GM13976 (cell line): ENCODE measurements at regions not wholly inside any gene's neighbourhood (a gene's known extent, or its start where the extent isn't known, plus 50 kb on each side); places are given as distances from the start of the nearest gene placed in this dataset.
"Not testable (repeated sequence)": the region's sequence is repeated elsewhere in the genome, so short reads cannot be mapped to it uniquely, and the experiment has no call there.

Source experiments
- DNase-seq: peaks from one replicate; pipeline ENCODE4 v3.0.0; 2012; ENCODE audit warnings: low spot score
- in situ Hi-C: fragments of 300-500 bp; cut with MboI; formaldehyde crosslinking; loops from one replicate; pipeline ENCODE4 v1.12.0; 2022; ENCODE audit warnings: low sequenced_read_pairs, mixed read lengths, inconsistent platforms; ENCODE audit not compliant: unreplicated experiment
- TF ChIP-seq, protein P1 (sequence below): IDR thresholded peaks from 2 replicates; pipeline ENCODE4 v1.5.1; 2012; ENCODE audit warnings: borderline replicate concordance, mild to moderate bottlenecking; ENCODE audit not compliant: insufficient read depth; ENCODE audit errors: extremely low read depth, missing control alignments, control extremely low read depth

DNA sequence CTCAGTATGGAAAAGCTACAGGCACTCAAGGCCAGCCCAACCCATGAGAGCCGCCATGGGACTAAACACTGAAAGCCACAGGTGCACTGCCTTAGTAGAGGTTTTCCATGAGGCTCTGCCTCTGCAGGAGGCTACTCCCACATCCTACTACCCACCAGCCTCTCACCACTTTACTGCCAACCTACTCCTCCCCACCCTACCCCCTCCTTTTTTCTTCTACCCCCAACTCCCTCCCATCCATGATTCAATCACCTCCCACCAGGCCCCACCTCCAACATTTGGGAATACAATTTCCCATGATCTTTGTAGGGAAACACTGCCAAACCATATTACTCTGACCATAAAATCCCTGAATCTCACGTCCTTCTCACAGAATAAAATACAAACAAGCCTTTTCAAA, 101.6 kb upstream of the CTSV start:
- DNase-seq = no peak
- TF ChIP-seq, protein P1, sequence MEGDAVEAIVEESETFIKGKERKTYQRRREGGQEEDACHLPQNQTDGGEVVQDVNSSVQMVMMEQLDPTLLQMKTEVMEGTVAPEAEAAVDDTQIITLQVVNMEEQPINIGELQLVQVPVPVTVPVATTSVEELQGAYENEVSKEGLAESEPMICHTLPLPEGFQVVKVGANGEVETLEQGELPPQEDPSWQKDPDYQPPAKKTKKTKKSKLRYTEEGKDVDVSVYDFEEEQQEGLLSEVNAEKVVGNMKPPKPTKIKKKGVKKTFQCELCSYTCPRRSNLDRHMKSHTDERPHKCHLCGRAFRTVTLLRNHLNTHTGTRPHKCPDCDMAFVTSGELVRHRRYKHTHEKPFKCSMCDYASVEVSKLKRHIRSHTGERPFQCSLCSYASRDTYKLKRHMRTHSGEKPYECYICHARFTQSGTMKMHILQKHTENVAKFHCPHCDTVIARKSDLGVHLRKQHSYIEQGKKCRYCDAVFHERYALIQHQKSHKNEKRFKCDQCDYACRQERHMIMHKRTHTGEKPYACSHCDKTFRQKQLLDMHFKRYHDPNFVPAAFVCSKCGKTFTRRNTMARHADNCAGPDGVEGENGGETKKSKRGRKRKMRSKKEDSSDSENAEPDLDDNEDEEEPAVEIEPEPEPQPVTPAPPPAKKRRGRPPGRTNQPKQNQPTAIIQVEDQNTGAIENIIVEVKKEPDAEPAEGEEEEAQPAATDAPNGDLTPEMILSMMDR = no peak
- in situ Hi-C loops = no loop called here

DNA sequence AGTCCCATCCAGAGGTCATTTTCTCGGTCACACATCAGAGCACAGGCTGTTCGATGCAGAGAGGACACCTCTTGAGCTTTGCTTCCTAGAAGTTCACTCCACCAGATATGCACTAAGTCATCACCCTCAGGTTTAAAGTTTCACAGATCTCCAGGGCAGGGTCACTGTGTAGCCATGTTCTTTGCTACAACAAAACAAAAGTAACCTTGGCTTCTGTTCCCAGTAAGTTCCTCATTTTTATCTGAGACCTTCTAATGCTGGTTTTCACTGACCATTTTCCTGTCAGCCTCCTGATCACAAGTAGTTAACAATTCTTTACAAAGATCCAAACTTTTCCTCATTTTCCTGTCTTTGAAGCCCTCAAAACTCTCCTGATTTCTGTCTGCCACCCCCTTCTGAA, 97.5 kb upstream of the CTSV start:
- TF ChIP-seq, protein P1 = no peak
- in situ Hi-C loops = no loop called here
- DNase-seq = no peak

DNA sequence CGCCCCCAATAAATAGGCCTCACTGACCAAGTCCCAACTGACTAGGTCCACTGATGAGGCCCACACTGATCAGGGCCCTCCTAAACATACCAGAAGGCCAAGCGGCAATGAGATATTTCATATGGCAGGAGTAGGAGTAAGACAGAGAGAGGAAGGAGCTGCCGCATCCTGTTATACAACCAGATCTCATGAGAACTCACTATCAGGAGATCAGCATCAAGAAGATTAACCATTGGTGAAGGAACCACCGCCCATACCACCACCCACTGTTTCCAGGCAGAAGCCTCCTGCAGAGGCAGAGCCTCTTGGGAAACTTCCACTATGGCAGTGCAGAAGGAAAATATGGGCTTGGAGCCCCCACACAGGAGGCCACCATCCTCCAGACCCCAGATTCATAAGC, 95.0 kb upstream of the CTSV start:
- in situ Hi-C loops, DNase-seq: not testable (repeated sequence)

DNA sequence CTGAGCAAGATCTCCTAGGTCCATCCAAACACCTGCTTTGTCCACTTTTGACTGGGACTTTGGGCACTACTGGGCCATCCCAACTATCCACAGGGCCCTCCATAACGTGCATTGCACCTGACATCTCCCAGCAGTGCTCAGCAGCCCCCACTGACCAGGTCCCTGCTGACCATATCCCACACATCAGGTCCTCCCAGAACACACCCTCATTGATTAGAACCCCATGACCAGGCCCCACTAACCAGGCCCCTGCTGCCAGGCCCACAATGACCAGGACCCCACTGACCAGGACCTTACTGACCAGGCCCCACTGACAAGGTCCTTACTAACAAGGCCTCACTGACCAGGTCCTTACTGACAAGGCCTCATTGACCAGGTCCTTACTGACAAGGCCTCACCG, 93.9 kb upstream of the CTSV start:
- DNase-seq = no peak
- TF ChIP-seq, protein P1 = no peak
- in situ Hi-C loops = no loop called here

DNA sequence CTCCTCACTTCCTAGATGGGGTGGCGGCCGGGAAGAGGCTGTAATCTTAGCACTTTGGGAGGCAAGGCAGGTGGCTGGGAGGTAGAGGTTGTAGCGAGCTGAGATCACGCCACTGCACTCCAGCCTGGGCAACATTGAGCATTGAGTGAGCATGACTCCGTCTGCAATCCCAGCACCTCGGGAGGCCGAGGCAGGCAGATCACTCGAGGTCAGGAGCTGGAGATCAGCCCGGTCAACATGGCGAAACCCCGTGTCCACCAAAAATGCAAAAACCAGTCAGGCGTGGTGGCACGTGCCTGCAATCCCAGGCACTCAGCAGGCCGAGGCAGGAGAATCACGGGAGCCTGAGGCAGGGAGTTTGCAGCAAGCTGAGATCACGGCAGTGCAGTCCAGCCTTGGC, 91.9 kb upstream of the CTSV start:
- in situ Hi-C loops, DNase-seq: not testable (repeated sequence)

DNA sequence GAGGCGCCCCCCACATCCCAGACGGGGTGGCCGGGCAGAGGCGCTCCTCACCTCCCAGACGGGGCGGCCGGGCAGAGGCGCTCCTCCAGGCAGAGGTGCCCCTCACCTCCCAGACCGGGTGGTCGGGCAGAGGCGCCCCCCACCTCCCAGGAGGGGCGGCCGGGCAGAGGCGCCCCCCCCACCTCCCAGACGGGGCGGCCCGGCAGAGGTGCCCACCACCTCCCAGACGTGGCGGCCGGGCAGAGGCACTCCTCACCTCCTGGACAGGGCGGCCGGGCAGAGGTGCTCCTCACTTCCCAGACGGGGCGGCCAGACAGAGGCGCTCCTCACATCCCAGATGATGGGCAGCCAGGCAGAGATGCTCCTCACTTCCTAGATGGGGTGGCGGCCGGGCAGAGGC, 91.4 kb upstream of the CTSV start:
- DNase-seq, in situ Hi-C loops: not testable (repeated sequence)

DNA sequence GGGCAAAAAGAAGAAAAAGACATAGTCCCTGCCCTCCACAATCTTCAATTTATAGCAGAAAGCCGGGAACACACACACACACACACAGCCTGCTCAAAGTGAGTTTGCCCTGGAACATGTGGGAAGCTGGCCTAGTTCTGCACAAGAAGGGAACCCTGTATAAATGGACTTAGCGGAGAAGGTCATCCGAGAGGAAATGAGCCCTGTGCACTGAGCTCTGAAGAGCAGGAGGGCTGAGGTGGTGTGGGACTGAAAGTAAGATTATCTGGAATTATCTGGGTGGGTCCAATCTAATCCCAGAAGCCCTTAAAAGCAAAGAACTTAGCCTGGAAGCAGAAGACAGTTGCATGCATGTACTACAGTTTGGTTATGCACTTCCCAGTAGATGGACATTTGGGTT, 90.0 kb upstream of the CTSV start:
- no peak for DNase-seq
- in situ Hi-C loops = no loop called here
- TF ChIP-seq, protein P1 = no peak

DNA sequence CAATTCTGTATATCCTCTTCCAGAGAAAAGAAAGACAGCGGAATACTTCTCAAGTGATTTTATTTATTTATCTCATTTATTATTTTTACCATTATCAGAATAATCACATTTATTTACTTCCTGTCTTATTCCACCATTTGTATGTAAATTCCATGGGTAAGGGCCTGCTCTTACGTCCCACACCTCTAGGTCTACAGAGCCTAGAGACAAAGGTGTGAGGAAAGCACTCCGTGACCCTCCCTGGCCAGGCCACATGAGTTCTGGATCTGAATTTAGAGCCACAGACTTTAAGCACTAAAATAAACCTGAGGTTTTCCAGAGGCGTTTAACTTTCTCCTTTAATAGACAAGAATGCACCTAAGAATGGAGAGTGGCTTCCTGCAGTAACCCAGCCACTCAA, 85.3 kb upstream of the CTSV start:
- in situ Hi-C loops = loop anchor here (25.0 kb wide), 1 partner anchor 262 kb away; the partner anchor contains the start of gene ZNF782
- no peak for DNase-seq
- TF ChIP-seq, protein P1 = no peak
